GM12873 (cell line): ENCODE measurements at regions not wholly inside any gene's neighbourhood (a gene's known extent, or its start where the extent isn't known, plus 50 kb on each side); places are given as distances from the start of the nearest gene placed in this dataset.

Experiments used
- TF ChIP-seq, protein P1 (sequence below): IDR thresholded peaks from 2 replicates; pipeline ENCODE4 v1.5.1; 2012; ENCODE audit warnings: low read depth, mild to moderate bottlenecking, moderate library complexity, low read length, control low read depth; ENCODE audit not compliant: insufficient read depth; ENCODE audit errors: missing control alignments

DNA sequence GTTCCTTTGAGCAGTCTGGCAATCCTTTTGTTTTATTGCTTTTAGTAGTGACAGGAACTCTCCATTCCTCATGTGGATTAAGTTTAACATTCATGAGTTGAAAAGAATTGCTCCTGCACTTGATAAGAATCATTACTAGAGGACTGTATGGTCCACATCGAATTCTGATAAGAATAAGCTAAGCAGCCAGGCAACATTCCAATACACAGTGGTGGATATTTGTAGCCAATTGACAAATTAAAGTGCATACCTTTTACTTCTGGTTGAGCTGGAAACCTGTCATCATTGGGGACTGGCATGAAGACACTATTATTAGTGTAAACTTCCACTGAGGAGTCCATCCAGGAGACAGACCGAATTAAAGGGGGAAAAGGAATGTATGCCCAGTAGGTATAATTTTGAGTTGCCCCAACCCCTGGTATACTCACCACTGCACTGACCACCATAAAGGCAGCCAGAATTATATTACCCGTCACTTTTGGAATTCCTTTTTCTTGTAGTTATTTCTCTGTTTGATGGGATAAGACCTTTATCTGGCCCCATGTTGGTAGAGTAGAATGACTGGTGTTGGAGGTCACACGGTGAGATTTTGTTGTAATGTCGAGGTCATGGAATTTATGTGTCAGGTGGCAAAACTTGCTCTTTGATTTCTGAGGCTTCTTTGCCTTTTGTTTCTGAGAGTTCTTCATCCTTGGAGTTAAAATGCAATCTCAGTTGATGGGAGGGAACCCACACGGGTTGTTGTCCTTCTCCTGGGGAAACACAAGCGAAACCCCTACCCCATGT lies 72.1 kb upstream of the ARL4D start:
- TF ChIP-seq, protein P1, sequence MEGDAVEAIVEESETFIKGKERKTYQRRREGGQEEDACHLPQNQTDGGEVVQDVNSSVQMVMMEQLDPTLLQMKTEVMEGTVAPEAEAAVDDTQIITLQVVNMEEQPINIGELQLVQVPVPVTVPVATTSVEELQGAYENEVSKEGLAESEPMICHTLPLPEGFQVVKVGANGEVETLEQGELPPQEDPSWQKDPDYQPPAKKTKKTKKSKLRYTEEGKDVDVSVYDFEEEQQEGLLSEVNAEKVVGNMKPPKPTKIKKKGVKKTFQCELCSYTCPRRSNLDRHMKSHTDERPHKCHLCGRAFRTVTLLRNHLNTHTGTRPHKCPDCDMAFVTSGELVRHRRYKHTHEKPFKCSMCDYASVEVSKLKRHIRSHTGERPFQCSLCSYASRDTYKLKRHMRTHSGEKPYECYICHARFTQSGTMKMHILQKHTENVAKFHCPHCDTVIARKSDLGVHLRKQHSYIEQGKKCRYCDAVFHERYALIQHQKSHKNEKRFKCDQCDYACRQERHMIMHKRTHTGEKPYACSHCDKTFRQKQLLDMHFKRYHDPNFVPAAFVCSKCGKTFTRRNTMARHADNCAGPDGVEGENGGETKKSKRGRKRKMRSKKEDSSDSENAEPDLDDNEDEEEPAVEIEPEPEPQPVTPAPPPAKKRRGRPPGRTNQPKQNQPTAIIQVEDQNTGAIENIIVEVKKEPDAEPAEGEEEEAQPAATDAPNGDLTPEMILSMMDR, result no peak

DNA sequence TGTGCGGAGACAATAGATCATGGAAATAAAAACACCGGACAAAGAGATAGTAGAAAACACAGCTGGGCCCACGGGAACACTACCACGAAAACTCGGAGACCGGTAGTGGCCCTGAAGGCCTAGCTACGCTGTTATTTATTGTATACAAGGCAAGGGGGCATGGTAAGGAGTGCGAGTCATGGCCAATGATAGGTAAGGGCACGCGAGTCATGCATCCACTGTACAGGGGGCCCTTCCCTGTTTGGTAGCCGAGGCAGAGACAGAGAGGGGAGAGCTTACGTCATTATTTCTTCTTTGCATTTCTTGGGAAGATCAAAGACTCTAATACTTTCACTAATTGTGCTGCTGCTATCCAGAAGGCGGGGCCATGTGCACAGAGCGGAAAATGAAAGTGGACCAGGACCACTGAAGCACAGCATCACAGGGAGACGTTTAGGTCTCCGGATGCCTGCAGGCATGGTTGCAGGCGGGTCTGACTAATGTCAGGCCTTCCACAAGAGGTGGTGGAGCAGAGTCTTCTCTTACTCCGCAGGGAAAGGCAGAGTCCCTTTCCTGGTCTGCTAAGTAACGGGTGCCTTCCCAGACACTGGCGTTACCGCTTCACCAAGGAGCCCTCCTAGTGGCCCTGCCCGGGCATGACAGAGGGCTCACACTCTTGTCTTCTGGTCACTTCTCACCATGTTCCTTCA lies 74.4 kb upstream of the ARL4D start:
- TF ChIP-seq, protein P1, result no peak

DNA sequence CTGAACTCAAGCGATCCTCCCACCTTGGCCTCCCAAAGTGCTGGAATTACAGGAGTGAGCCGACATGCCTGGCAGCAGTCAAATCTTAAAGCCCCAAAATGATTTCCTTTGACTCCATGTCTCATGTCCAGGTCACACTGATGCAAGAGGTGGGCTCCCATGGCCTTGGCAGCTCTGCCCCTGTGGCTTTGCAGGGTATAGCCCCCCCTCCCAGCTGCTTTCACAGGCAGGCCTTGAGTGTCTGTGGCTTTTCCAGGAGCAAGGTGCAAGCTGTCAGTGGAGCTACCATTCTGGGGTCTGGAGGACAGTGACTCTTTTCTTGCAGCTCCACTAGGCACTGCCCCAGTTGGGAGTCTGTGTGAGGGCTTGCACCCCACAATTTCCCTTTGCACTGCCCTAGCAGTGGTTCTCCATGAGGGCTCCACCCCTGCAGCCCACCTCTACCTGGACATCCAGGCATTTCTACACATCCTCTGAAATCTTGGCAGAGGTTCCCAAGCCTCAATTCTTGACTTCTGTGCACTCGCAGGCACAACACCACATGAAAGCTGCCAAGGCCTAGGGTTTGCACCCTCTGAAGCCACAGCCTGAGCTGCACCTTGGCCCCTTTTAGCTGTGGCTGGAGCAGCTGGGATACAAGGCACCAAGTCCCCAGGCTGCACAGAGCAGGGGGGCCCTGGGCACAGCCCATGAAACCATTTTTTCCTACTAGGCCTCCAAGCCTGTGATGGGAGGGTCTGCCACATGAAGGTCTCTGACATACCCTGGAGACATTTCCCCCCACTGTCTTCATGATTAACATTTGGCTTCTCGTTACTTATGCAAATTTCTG lies 79.3 kb upstream of the ARL4D start:
- TF ChIP-seq, protein P1, result no peak

DNA sequence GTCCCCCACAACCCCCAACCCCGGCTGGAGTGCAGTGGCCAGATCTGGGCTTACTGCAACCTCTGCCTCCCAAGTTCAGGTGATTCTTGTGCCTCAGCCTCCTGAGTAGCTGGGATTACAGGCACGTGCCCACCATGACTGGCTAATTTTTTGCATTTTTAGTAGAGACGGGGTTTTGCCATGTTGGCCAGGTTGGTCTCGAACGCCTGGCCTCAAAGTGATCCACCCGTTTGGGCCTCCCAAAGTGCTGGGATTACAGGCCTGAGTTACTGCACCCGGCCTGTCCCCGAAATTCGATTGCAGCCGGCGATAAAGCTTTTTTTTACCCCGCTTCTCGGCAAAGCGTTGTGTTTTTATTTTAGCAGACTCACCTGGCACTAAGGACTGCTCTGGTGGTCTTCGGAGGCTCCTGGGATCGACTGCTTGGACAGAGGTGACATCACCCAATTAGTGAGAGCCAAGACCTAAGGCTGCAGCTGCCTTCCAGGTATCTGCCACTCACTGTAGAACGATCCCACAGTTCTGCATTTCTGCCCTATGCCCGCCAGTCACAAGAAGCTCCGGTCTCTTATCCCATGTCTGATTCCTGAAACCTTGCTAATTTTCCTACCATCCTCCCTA lies 82.2 kb upstream of the ARL4D start:
- TF ChIP-seq, protein P1, result no peak

DNA sequence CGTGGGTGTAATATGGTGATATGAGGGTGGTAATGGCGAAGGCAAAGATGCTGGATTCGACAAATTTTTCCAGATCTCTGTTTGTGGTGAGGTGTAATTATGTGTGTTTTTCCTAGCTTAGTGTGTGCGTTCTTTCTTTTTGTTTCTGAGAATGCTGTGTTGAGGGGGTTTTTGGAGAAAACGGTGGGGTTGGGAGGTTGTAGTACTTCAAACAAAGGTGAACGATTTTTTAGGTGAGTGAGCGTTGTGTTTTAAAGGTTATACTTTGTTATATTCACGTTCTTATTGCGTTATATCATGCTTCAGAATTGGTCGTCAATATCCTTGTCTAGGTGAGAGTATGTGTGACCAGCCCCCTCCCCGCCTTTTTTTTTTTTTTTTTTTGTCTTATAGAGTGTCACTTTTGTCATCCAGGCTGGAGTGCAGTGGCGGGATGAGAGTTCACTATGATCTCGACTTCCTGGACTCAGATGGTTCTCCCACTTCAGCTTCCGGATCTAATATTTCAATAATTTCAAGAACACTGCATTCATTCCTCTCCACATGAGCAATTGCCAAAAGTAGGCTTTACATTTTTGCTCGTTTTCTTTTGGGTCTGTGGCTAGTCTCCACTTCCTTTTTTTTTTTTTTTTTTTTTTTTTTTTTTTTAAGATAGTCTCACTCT lies 82.2 kb upstream of the RNU2-1 start:
- TF ChIP-seq, protein P1, result no peak

DNA sequence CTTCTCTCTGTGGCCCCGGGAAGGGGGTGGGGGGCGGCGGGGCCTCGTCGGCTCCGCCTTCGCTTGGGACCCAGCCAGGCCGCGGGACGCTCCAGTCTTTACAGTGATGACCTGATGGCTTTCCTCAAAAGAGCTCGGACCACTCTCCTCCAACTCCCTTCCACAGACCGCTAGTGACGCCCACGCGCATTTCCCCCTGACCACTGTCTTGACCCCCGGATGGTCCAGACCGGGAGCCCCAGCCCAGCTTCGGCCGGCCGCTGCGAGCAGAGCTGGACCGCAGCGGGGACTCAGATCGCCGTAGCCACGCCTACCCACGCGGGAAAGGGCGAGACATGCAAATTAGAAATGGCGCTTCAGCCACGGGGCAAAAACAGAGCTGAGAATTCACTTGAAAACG lies 81.6 kb upstream of the RNU2-1 start:
- TF ChIP-seq, protein P1, result no peak
